Lower leg skin (tissue), 3 donors: ENCODE measurements at regions not wholly inside any gene's neighbourhood (a gene's known extent, or its start where the extent isn't known, plus 50 kb on each side); places are given as distances from the start of the nearest gene placed in this dataset.

Source experiments
- POLR2A ChIP-seq, 2 donors: fragments of 450-650 bp; IDR thresholded peaks; one replicate each; pipeline ENCODE4 v1.6.1; 2016 to 2017; ENCODE audit warnings: antibody characterized with exemption in 2 of 2, mild to moderate bottlenecking in 1 of 2, moderate library complexity in 1 of 2
- TF ChIP-seq, protein P1 (sequence below), 3 donors: fragments of 450-650 bp; IDR thresholded peaks; one replicate each; pipeline ENCODE4 v1.5.1; 2016; ENCODE audit warnings: antibody characterized with exemption in 3 of 3, mild to moderate bottlenecking in 3 of 3, moderate library complexity in 2 of 3

GRCh38 chr2:107648781-107649404, 177.8 kb upstream of the RGPD4 start:
- TF ChIP-seq, protein P1, sequence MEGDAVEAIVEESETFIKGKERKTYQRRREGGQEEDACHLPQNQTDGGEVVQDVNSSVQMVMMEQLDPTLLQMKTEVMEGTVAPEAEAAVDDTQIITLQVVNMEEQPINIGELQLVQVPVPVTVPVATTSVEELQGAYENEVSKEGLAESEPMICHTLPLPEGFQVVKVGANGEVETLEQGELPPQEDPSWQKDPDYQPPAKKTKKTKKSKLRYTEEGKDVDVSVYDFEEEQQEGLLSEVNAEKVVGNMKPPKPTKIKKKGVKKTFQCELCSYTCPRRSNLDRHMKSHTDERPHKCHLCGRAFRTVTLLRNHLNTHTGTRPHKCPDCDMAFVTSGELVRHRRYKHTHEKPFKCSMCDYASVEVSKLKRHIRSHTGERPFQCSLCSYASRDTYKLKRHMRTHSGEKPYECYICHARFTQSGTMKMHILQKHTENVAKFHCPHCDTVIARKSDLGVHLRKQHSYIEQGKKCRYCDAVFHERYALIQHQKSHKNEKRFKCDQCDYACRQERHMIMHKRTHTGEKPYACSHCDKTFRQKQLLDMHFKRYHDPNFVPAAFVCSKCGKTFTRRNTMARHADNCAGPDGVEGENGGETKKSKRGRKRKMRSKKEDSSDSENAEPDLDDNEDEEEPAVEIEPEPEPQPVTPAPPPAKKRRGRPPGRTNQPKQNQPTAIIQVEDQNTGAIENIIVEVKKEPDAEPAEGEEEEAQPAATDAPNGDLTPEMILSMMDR (IDR thresholded peaks at IDR 0.05), result no peak
- no peak for TF ChIP-seq POLR2A (IDR thresholded peaks at IDR 0.05)
